Esophagus squamous epithelium (tissue), 4 donors: ENCODE measurements at regions not wholly inside any gene's neighbourhood (a gene's known extent, or its start where the extent isn't known, plus 50 kb on each side); places are given as distances from the start of the nearest gene placed in this dataset.

ENCODE experiments used
- POLR2A ChIP-seq, 4 donors: fragments of 450-650 bp; IDR thresholded peaks; one replicate each; pipeline ENCODE4 v1.6.1; 2017; ENCODE audit warnings: antibody characterized with exemption in 4 of 4, mild to moderate bottlenecking in 4 of 4, moderate library complexity in 3 of 4
- TF ChIP-seq, protein P1 (sequence below), 6 experiments: fragments of 450-650 bp in 4 of 6; fragments of 200-600 bp in 2 of 6; sonication (generic) in 2 of 6; IDR thresholded peaks; one replicate each; pipeline ENCODE4 v1.5.1; 2016 to 2019; ENCODE audit warnings: antibody characterized with exemption in 6 of 6, mild to moderate bottlenecking in 4 of 6, moderate library complexity in 4 of 6

DNA sequence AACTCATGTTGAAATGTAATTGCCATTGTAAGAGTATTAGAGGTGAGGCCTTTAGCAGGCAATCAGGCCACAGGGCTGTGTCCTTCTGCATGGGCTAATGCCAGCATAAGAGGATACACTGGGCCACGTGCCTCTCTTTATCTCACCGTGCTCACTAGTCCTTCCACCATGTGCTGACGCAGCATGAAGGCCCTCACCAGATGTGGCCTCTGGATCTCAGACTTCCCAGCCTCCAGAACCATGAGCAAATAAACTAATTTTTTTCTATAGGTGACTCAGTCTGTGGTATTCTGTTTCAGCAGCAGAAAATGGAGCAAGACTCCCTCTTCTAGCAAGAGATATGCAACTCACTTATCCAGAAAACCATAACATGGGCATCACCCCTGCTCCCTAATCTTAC, 149.7 kb upstream of the ZNF236 start:
- TF ChIP-seq, protein P1, sequence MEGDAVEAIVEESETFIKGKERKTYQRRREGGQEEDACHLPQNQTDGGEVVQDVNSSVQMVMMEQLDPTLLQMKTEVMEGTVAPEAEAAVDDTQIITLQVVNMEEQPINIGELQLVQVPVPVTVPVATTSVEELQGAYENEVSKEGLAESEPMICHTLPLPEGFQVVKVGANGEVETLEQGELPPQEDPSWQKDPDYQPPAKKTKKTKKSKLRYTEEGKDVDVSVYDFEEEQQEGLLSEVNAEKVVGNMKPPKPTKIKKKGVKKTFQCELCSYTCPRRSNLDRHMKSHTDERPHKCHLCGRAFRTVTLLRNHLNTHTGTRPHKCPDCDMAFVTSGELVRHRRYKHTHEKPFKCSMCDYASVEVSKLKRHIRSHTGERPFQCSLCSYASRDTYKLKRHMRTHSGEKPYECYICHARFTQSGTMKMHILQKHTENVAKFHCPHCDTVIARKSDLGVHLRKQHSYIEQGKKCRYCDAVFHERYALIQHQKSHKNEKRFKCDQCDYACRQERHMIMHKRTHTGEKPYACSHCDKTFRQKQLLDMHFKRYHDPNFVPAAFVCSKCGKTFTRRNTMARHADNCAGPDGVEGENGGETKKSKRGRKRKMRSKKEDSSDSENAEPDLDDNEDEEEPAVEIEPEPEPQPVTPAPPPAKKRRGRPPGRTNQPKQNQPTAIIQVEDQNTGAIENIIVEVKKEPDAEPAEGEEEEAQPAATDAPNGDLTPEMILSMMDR (IDR thresholded peaks at IDR 0.05): no peak
- no peak for TF ChIP-seq POLR2A (IDR thresholded peaks at IDR 0.05)
